ENCODE measurements at regions not wholly inside any gene's neighbourhood (a gene's known extent, or its start where the extent isn't known, plus 50 kb on each side); places are given as distances from the start of the nearest gene placed in this dataset.

DNA sequence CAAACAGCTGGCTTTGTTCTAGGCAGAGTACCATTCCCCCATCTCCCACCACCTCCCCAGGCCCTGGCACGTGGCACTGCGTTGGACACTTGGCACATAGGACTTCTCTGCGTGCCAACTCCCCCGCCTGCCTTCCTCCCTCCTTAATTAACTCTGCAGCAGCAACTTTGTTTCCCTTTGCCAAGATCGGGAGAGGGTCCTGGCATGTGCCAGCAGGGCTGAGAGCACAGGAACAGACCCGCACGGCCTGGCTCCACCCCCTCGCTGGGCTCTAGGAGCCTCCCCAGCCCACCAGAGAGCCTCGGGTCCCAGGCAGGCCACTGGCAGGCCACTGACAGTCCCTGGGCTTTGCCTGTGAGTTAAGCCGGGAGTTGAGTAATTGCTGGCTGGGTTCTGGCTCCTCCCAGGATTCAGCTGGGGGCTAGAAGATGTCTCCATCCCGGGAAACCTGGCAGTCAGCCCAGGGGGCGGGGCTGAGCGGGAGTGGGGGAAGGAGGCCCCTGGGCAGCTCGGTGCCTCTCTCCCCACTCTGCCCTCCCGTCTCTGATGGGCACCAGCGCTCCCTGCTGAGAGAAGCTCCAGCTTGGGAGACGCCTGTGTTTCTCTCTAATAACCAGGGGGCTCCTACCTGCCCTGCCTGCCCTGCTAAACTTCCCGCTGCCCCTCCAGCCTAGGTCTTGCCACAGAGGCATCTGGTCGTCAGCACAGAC, 224.0 kb upstream of the TNRC6C start:
- DNase-seq: peak; percentile 35

GRCh38 chr17:77735081-77735565, 223.4 kb upstream of the TNRC6C start:
- peak; percentile 3 for DNase-seq
- in situ Hi-C loops (cut with MboI; ENCODE audit: low pct_unique_long_range_greater_than_20kb, low sequenced_read_pairs): no loop called here

More for the DNA sequence above, 224.0 kb upstream of the TNRC6C start:
- in situ Hi-C loops (cut with MboI; ENCODE audit: low pct_unique_long_range_greater_than_20kb, low sequenced_read_pairs): no loop called here

DNA sequence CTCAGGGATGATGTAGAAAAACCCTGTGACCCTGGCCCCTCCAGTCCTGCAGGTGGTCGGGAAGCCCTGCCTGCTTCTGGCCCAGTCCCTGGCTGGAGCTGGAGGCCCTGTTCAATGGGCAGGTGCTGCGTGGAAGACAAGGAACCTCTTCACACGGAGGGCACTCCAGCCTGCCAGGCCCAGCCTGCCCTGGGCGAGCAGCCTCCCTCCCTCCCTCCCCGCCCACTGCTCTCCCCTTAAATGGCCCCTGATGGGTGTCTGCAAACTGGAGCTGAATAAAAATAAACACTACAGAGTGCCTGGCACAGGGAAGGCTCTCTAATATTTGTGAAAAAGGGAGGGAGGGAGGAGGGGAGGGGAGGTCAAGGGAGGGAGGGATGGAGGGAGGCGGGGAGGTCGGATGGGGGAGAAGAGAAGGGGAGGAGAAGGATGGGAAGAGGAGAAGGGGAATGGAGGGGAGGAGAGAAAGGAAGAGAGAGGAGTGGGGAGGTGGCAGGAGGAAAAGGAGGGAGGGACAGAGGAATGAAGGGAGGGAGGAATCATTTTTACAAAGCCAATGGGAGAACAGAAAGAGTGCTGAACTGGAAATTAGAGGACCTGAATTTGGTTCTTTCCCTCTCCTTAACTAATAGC, 222.8 kb upstream of the TNRC6C start:
- DNase-seq: no peak
- in situ Hi-C loops (cut with MboI; ENCODE audit: low pct_unique_long_range_greater_than_20kb, low sequenced_read_pairs): no loop called here

DNA sequence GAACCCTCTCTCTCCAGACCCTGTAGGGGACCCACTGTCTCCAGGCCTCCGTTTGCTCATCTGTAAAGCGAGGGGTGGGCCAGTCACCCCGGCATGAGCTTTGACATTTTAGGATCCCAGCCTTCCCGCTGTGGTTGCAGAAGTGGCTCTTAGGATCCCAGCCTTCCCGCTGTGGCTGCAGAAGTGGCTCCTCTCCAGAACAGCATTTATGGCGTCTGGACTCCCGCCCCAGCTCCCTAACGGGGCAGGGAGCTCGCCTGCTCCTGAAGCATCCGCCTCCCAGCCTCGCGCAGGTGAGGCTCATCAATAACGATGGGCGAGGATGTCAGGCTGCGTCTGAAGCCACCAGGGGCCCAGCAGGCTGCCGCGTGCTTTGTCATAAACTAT, 222.3 kb upstream of the TNRC6C start:
- no peak for DNase-seq
- in situ Hi-C loops (cut with MboI; ENCODE audit: low pct_unique_long_range_greater_than_20kb, low sequenced_read_pairs): no loop called here

GRCh38 chr17:77736721-77737120, 221.8 kb upstream of the TNRC6C start:
- no peak for DNase-seq
- in situ Hi-C loops (cut with MboI; ENCODE audit: low pct_unique_long_range_greater_than_20kb, low sequenced_read_pairs): no loop called here

DNA sequence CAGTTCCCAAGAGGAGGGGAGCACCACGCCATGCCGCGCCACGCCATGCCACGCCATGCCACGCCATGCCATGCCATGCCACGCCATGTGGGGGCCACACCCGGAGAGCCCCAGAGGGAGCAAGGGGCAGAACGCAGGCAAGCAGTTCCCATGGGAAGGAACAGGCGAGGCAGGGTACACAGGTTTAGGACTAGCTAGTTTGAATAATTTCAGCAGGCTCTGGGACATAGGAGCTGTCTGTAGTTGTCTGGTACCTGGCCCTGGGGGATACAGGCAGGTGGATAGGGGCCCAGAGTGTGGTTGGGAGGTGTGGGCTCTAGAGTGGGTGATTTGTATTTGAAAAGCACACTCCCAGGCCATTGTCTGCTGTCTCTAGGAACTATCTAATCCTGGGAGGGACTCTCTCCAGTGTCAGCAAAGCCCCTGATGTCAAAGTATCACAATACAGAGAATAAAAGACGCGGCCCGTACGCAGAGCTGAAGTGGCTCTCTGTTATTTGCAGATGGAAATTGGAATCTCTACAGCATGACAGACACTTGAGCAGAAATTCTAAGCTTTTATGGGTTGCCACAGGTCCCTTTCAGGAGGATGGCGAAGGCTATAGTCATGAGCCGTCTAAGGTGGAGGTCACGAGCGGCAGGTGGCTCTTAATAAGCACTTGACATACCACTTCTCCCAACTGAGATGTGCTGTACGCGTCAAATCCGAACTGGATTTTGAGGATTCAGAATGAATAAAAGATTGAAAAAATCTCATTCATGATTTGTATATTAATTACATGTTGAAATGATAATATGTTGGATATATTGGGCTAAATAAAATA, 220.8 kb upstream of the TNRC6C start:
- in situ Hi-C loops (cut with MboI; ENCODE audit: low pct_unique_long_range_greater_than_20kb, low sequenced_read_pairs): no loop called here
- DNase-seq: no peak

DNA sequence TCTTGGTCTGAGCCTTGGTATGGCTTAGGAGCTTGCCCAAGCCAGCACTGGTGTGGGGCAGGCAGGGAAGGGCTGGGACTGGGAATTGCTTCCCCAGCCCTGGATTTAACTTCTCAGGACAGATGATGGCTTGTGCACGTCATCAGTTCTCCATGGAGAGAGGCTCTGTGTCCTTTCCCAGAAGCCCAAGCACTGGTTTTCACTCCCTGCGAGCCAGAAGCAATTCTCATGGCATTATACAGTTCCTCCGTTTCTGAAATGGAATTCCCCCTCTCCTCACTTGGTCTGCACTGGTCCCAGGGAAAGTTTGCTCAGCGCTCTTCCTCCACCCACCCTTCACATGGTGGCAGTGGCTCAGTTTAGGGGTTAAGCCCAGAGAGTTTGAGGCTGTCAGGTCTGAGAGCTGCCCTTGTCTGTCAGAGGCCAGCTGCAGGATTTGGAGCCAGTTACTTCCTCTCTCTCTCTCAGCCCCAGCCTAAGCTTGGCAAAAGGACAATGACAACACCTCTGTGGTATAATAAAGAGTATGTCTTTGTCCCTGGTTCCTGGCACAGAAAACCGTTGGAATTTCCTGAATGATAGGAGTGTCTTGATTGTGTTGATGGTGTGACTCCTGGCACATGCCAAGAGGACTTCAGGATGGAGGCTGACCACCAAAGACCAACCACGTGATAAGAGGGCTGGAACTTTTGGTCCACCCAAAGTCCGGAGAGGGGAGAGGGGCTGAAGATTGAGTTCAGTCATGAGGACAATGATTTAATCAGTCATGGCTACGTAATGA, 219.6 kb upstream of the TNRC6C start:
- peak; percentile 16 for DNase-seq
- in situ Hi-C loops (cut with MboI; ENCODE audit: low pct_unique_long_range_greater_than_20kb, low sequenced_read_pairs): no loop called here

DNA sequence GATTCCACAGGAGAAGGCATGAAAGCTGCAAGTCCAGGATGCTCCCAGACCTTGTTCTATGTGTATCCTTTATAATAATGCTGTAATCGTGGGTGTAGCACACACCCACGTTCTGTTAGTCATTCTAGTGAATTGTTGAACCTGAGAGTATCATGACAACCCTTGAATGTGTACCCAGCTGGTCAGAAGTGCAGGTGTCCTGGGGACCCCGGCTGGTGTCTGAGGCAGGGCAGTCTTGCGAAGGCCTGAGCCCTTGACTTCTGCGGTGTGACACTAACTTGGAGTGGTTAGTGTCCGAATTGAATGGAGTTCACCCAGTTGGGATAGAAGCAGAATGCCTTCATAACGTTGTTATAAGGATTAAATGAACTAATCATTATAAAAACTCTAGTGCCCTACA, 218.0 kb upstream of the TNRC6C start:
- DNase-seq: no peak
- in situ Hi-C loops (cut with MboI; ENCODE audit: low pct_unique_long_range_greater_than_20kb, low sequenced_read_pairs): no loop called here

- in situ Hi-C loops (cut with MboI; ENCODE audit: low pct_unique_long_range_greater_than_20kb, low sequenced_read_pairs): no loop called here
These were observed 217.4 kb upstream of the TNRC6C start for GRCh38 chr17:77741109-77741508.

DNA sequence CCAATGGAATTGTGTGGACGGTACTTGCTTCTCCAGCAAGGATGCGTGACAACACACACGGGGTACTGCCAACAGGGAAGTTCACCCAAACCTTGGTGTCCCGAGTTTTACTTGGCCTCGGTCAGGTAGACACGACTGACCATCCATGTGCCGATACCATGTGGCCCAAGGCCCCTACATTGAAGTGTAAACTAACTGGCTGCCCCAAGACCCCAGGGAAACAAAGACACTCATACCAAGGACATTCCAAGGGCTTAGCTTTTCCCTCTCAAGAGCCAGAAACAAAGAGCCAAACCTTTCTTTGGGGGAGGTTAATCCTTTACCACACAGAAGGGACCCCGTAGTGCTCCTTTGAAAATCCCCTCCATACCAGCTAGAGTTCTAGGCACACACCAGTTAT, 215.9 kb upstream of the TNRC6C start:
- DNase-seq: no peak
- in situ Hi-C loops (cut with MboI; ENCODE audit: low pct_unique_long_range_greater_than_20kb, low sequenced_read_pairs): no loop called here

More at GRCh38 chr17:77741109-77741508, 217.4 kb upstream of the TNRC6C start:
- peak; percentile 64 for DNase-seq

- DNase-seq: no peak
- in situ Hi-C loops (cut with MboI; ENCODE audit: low pct_unique_long_range_greater_than_20kb, low sequenced_read_pairs): no loop called here
These were observed 214.2 kb upstream of the TNRC6C start for GRCh38 chr17:77744066-77744988.

GRCh38 chr17:77745702-77746101, 212.8 kb upstream of the TNRC6C start:
- in situ Hi-C loops (cut with MboI; ENCODE audit: low pct_unique_long_range_greater_than_20kb, low sequenced_read_pairs): no loop called here
- DNase-seq: no peak

- DNase-seq: no peak
- in situ Hi-C loops (cut with MboI; ENCODE audit: low pct_unique_long_range_greater_than_20kb, low sequenced_read_pairs): no loop called here
These were observed 212.1 kb upstream of the TNRC6C start for GRCh38 chr17:77746393-77746792.

GRCh38 chr17:77746896-77747554, 211.5 kb upstream of the TNRC6C start:
- in situ Hi-C loops (cut with MboI; ENCODE audit: low pct_unique_long_range_greater_than_20kb, low sequenced_read_pairs): no loop called here
- DNase-seq: no peak

GRCh38 chr17:77748436-77748835, 210.1 kb upstream of the TNRC6C start:
- in situ Hi-C loops (cut with MboI; ENCODE audit: low pct_unique_long_range_greater_than_20kb, low sequenced_read_pairs): no loop called here
- DNase-seq: no peak

- DNase-seq: no peak
- in situ Hi-C loops (cut with MboI; ENCODE audit: low pct_unique_long_range_greater_than_20kb, low sequenced_read_pairs): no loop called here
These were observed 209.2 kb upstream of the TNRC6C start for GRCh38 chr17:77749321-77749751.

DNA sequence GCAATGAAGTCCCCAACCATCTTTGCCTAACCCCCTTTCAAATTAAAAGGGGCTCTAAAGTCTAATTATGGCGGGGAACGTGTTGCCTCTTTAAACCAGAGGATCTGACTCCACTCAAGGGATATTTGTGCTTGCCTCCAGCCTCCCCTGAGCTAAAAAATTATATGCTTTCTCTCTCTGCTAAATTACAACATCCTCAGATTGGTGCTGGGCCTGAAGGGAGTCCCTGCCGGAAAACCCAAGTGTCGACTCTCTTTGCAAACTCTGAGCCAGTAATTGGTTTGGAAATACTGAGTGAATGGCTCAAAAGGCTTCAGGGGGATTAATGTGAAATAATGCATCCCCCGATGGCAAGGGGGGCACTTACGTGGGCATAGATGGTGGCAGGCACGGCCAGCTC, 208.5 kb upstream of the TNRC6C start:
- DNase-seq: no peak
- in situ Hi-C loops (cut with MboI; ENCODE audit: low pct_unique_long_range_greater_than_20kb, low sequenced_read_pairs): loop anchor here (25.0 kb wide), 1 partner anchor 213 kb away; no protein-coding TSS in a partner anchor
